HFFc6 (cell line): ENCODE measurements at regions not wholly inside any gene's neighbourhood (a gene's known extent, or its start where the extent isn't known, plus 50 kb on each side); places are given as distances from the start of the nearest gene placed in this dataset.

Experiments
- DNase-seq: peaks from one replicate; pipeline ENCODE4 v3.0.0-alpha.2; 2018
- H3K27ac Mint-ChIP-seq: 2 replicates; pipeline ENCODE4 v1.8.0; 2020; ENCODE audit warnings: mild to moderate bottlenecking, mixed read lengths
- H3K27me3 Mint-ChIP-seq: 2 replicates; pipeline ENCODE4 v1.8.0; 2021; ENCODE audit warnings: mild to moderate bottlenecking, moderate library complexity, mixed read lengths; ENCODE audit not compliant: insufficient read depth
- H3K36me3 Mint-ChIP-seq: 2 replicates; pipeline ENCODE4 v1.8.0; 2021; ENCODE audit warnings: low read depth, mixed read lengths
- H3K4me1 Mint-ChIP-seq: 2 replicates; pipeline ENCODE4 v1.8.0; 2020; ENCODE audit warnings: low read depth, mixed read lengths
- H3K4me3 Mint-ChIP-seq: 2 replicates; pipeline ENCODE4 v1.8.0; 2020; ENCODE audit warnings: mild to moderate bottlenecking, moderate library complexity, mixed read lengths
- H3K9me3 Mint-ChIP-seq: 2 replicates; pipeline ENCODE4 v1.8.0; 2020; ENCODE audit warnings: mild to moderate bottlenecking, mixed read lengths
- TF ChIP-seq, protein P1 (sequence below): fragments of 200-600 bp; sonication (generic); IDR thresholded peaks from 2 replicates; pipeline ENCODE4 v1.5.0; 2021; ENCODE audit warnings: antibody characterized with exemption, mild to moderate bottlenecking

DNA sequence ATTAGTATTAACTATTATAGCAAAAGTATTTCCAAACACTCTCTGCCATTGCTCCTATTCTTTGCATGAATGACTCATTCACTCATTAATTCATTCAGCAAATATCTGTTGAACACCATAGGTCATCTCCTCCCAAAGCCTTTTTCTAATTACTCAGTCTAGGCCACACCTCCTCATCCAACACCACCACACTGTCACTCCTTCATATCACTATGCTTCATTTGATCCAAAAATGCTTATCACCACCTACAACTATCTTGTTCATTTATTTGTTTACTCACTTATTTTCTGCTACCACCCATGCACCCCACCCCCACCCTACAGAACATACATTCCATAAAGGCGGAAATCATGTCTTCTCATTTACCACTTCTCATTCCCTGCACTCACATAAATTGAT lies 94.4 kb upstream of the TNFSF4 start:
- Mint-ChIP-seq H3K27ac (no peak overlapping the region), H3K9me3 (no peaks in the 10 kb centered on the region), H3K27me3 (no peaks in the 10 kb centered on the region; the same call in 1 of the 2 replicates), H3K4me3 (no peak overlapping the region), H3K4me1 (peaks cover 59% of the 10 kb centered on the region), H3K36me3 (0 out of 2 replicates have a peak, but pooled peaks cover 7% of the 10 kb centered on the region)
- TF ChIP-seq, protein P1, sequence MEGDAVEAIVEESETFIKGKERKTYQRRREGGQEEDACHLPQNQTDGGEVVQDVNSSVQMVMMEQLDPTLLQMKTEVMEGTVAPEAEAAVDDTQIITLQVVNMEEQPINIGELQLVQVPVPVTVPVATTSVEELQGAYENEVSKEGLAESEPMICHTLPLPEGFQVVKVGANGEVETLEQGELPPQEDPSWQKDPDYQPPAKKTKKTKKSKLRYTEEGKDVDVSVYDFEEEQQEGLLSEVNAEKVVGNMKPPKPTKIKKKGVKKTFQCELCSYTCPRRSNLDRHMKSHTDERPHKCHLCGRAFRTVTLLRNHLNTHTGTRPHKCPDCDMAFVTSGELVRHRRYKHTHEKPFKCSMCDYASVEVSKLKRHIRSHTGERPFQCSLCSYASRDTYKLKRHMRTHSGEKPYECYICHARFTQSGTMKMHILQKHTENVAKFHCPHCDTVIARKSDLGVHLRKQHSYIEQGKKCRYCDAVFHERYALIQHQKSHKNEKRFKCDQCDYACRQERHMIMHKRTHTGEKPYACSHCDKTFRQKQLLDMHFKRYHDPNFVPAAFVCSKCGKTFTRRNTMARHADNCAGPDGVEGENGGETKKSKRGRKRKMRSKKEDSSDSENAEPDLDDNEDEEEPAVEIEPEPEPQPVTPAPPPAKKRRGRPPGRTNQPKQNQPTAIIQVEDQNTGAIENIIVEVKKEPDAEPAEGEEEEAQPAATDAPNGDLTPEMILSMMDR: no peak
- no peak for DNase-seq

DNA sequence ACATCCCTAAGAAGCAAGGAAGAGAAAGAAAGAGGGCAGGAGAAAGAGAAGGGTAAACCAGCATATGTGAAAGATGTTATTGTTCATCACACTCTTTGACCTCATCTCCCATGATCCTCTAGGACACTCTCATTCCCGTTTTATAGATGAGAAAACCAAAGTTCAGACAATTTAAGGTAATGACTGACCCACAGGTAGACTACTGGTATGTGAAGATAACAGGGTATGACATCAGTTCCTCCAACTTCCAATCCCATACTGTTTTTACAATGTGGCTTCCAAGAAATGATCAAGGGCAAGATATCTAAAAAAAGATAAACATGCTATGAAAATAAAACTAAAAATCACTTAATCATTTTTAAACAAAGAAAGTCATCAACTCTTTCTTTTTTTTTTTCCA lies 95.2 kb upstream of the TNFSF4 start:
- Mint-ChIP-seq H3K27me3 (no peaks in the 10 kb centered on the region; the same call in 1 of the 2 replicates), H3K27ac (no peak overlapping the region), H3K4me1 (peaks cover 51% of the 10 kb centered on the region), H3K9me3 (no peaks in the 10 kb centered on the region), H3K4me3 (no peak overlapping the region), H3K36me3 (0 out of 2 replicates have a peak, but pooled peaks cover 1% of the 10 kb centered on the region)
- TF ChIP-seq, protein P1: no peak
- no peak for DNase-seq

DNA sequence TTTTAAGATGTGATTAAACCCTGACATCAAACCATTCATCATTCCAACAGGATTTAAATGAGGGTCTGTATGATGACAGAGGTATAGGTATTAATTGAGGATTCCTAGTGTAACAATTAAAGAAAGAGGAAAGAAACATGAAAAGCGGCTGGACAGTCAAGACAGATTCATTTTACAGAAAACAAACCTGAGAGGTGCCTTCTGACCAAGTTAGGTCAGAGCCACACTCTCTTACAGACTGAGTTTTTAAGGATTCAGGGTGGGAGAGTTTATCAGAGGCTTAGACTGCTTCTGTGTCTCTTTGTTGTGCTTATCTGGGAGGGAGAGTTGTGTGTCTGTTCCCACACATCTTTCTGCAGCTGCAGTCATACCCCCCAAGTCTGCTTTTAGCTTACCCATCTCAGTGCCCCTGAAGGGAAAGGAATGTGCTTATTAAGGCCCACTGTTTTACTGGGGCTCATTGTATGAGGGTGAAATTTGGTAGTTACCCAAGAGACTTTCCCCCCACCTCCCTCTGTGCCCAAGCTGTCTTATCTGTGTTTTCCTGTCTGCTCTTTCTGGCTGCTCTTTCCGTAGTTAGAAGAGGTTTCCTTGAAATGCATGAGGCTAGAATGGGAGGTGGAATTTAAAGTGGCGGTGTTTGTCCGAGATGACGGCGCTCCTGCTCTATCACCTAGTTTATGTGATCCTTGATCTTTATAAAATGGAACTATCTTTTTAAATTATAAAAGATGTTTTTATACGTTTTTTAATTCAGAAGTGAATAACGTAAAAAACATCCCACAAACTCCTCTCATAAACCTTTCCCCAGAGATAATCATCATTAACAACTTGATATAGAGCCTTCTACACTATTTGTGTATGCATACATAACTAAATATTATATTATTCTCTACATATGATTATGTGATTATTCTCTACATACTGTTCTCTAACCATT lies 96.0 kb upstream of the TNFSF4 start:
- Mint-ChIP-seq H3K27ac (no peak overlapping the region), H3K4me1 (peaks cover 43% of the 10 kb centered on the region), H3K4me3 (no peak overlapping the region), H3K36me3 (0 out of 2 replicates have a peak, but pooled peaks cover 2% of the 10 kb centered on the region), H3K27me3 (no peaks in the 10 kb centered on the region; the same call in 1 of the 2 replicates), H3K9me3 (no peaks in the 10 kb centered on the region)
- DNase-seq: no peak
- TF ChIP-seq, protein P1: no peak

DNA sequence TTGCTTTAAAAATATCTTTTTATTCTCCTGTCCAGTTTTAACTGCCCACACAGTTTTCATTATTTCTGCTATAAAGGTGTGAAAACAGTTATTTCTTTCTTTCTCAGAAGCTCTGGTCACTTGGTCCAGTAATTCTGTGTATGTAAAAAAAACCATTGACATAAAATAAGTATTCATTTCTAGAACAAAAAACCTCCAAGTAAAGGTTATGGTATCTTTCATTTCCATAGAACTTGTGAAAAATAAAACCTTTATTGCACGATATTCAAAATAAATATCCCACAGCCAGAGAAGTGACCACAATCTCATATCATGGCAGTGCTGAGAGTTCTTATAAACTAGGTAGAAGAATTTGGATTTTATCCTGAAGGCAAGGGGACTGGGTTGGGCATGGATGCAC lies 96.9 kb upstream of the TNFSF4 start:
- DNase-seq: no peak
- no peak overlapping the region for H3K27ac Mint-ChIP-seq
- H3K4me1 Mint-ChIP-seq: peaks cover 37% of the 10 kb centered on the region
- 0 out of 2 replicates have a peak, but pooled peaks cover 4% of the 10 kb centered on the region for H3K36me3 Mint-ChIP-seq
- no peak overlapping the region for H3K4me3 Mint-ChIP-seq
- no peaks in the 10 kb centered on the region for H3K9me3 Mint-ChIP-seq
- TF ChIP-seq, protein P1: no peak
- no peaks in the 10 kb centered on the region; the same call in 1 of the 2 replicates for H3K27me3 Mint-ChIP-seq

DNA sequence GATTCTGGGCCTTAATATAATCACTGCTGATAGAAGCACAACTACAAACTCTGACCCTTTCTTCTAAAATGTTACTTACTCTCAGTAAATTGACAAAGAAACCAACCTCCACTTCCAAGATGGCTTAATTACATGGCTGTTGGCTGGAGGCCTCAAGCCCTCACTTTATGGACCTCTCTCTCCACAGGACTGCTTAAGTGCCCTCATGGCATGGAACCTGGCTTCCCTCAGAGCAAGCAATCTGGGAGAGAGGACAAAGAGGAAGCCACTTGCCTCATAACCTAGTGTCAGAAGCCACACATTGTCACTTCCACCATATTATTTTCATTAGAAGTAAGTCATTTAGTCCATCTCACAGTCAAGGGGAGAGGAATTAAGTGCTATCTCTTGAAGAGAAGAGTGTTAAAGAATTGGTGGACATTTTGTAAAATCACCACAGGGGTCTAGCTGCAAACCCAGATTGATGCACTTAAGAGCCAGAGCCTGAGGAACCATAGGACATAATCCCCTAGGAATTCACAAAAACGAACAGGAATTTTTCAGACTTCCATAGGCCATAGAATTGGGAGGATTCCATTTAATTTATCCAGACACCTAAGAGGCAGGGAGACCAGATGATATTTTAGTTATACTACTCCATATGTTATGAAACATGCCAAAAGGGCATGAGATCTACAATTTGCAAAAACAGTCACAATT lies 97.5 kb upstream of the TNFSF4 start:
- TF ChIP-seq, protein P1: no peak
- Mint-ChIP-seq H3K9me3 (no peaks in the 10 kb centered on the region), H3K27me3 (no peaks in the 10 kb centered on the region; the same call in 1 of the 2 replicates), H3K27ac (no peak overlapping the region), H3K36me3 (peaks cover 4% of the 10 kb centered on the region; the same call in 1 of the 2 replicates), H3K4me1 (peaks cover 37% of the 10 kb centered on the region), H3K4me3 (no peak overlapping the region)
- DNase-seq: no peak
